OCI-LY1 (cell line): ENCODE measurements at regions not wholly inside any gene's neighbourhood (a gene's known extent, or its start where the extent isn't known, plus 50 kb on each side); places are given as distances from the start of the nearest gene placed in this dataset.

Experiments
- CTCF ChIP-seq: fragments of 200-600 bp; sonication (generic), shearing (Covaris generic); IDR thresholded peaks from 2 replicates; pipeline ENCODE4 v1.5.1; 2017; ENCODE audit warnings: mild to moderate bottlenecking, antibody characterized with exemption, low read length, moderate library complexity, mixed read lengths
- EZH2 ChIP-seq: fragments of 200-600 bp; sonication (generic), shearing (Covaris generic); IDR thresholded peaks from 2 replicates; pipeline ENCODE4 v1.8.0; 2017; ENCODE audit warnings: borderline replicate concordance, mixed run types, mild to moderate bottlenecking, antibody characterized with exemption, low read length, moderate library complexity, mixed read lengths

GRCh38 chr5:112653638-112654205 lies 84.0 kb upstream of the APC start:
- TF ChIP-seq CTCF: no peak
- no peak for TF ChIP-seq EZH2
